Thoracic aorta (tissue), 2 donors: ENCODE measurements at regions not wholly inside any gene's neighbourhood (a gene's known extent, or its start where the extent isn't known, plus 50 kb on each side); places are given as distances from the start of the nearest gene placed in this dataset.
"Not testable (repeated sequence)": the region's sequence is repeated elsewhere in the genome, so short reads cannot be mapped to it uniquely, and the experiment has no call there.

ENCODE experiments used
- ATAC-seq: fragments of 150-250 bp; one replicate; pipeline ENCODE4 v1.8.0; 2017; ENCODE audit warnings: low read depth; ENCODE audit not compliant: insufficient number of reproducible peaks, low FRiP score
- DNase-seq: peaks from one replicate; pipeline ENCODE4 v3.0.0-alpha.2; 2020; ENCODE audit warnings: low spot score
- H3K27ac ChIP-seq, 2 donors: fragments of 200-600 bp; sonication (generic); 1 replicate in 1 of 2; 2 replicates in 1 of 2; pipeline ENCODE4 v1.5.1; 2016; ENCODE audit warnings: mild to moderate bottlenecking in 2 of 2, moderate library complexity in 2 of 2
- H3K27me3 ChIP-seq: fragments of 200-600 bp; sonication (generic); replicated peaks from 2 replicates; pipeline ENCODE4 v1.6.0; 2016; ENCODE audit warnings: mild to moderate bottlenecking; ENCODE audit not compliant: insufficient read depth
- H3K36me3 ChIP-seq: fragments of 200-600 bp; sonication (generic); one replicate; pipeline ENCODE4 v1.5.1; 2016
- H3K4me1 ChIP-seq, 2 donors: fragments of 200-600 bp; sonication (generic); 1 replicate in 1 of 2; 2 replicates in 1 of 2; pipeline versions ENCODE4 v1.5.1 to v1.6.0; 2016; ENCODE audit warnings: low read depth in 2 of 2, mild to moderate bottlenecking in 1 of 2; ENCODE audit not compliant: control insufficient read depth in 1 of 2
- H3K4me3 ChIP-seq: fragments of 200-600 bp; sonication (generic); 2 replicates; pipeline ENCODE4 v1.5.1; 2016; ENCODE audit warnings: mild to moderate bottlenecking
- H3K9me3 ChIP-seq: fragments of 200-600 bp; sonication (generic); 2 replicates; pipeline ENCODE4 v1.5.1; 2016
- TF ChIP-seq, protein P1 (sequence below): fragments of 200-600 bp; sonication (generic); IDR thresholded peaks from one replicate; pipeline ENCODE4 v1.5.1; 2019; ENCODE audit warnings: antibody characterized with exemption

DNA sequence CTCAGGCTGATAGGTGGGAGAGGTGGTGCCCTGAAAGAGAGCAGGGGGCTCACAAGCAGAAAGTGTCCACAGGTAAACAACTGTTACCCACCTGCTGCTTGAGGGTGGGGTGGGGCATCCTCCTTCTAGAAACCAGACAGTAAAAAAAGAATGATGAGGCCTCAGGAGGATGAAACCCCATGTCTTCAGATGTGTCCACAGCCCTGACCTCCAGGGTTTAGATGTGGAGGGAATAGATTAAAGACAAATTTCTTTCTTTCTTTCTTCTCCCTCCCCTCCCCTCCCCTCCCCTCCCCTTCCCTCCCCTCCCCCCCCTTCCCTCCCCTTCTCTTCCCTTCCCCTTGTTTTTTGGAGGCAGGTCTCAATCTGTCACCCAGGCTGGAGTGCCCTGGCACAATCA, 333.5 kb upstream of the NUPR2 start:
- TF ChIP-seq, protein P1, sequence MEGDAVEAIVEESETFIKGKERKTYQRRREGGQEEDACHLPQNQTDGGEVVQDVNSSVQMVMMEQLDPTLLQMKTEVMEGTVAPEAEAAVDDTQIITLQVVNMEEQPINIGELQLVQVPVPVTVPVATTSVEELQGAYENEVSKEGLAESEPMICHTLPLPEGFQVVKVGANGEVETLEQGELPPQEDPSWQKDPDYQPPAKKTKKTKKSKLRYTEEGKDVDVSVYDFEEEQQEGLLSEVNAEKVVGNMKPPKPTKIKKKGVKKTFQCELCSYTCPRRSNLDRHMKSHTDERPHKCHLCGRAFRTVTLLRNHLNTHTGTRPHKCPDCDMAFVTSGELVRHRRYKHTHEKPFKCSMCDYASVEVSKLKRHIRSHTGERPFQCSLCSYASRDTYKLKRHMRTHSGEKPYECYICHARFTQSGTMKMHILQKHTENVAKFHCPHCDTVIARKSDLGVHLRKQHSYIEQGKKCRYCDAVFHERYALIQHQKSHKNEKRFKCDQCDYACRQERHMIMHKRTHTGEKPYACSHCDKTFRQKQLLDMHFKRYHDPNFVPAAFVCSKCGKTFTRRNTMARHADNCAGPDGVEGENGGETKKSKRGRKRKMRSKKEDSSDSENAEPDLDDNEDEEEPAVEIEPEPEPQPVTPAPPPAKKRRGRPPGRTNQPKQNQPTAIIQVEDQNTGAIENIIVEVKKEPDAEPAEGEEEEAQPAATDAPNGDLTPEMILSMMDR, result no peak
- Histone ChIP-seq H3K4me1 (no peaks in the 10 kb centered on the region), H3K9me3 (peaks cover 24% of the 10 kb centered on the region), H3K36me3 (no peaks in the 10 kb centered on the region), H3K27ac (no peak overlapping the region), H3K4me3 (no peak overlapping the region), H3K27me3 (no peaks in the 10 kb centered on the region)
- DNase-seq, result no peak
- ATAC-seq, result no peak

DNA sequence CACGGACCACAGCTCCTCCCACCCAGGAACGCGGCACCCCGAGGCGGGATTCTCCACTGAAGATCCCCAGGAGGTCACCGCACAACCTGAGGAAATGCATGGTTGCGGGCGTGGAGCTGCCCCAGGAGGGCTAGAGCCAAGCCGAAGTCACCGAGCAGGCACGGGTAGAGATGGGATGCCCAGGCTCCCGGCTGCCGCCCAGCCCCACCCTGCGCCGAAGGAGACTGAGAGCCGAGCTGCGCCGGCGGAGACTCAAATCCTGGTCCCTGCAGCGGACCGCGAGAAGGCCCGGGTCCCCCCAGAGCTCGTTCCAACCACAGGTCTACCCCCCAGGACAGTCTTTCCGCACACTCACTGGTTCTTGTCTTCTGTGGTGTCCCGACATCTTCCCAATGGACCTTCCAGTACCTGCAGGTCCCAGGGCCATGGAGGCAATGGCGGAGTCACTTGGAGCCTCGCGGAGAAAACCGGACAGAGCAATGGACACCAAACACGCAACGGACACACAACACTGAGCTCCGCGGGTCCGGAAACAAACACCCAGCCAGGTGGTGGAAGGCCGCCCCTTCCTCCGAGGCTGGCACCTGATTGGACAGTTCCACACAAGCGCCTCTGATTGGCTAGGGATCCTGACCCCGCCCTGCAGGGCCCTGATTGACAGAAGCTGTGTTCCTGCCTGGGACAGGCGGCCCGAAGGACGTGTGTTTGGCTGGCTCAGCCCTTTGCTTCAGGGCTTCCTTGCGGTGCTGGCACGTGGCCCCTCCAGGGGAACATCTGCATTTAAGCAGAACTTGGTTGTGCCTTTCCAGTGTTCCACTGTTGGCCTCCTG, 331.9 kb upstream of the NUPR2 start:
- no peaks in the 10 kb centered on the region for H3K27me3 ChIP-seq
- H3K27ac ChIP-seq, result peak overlapping the region in 1 of 2 donors; percentile 12
- peaks cover 29% of the 10 kb centered on the region for H3K9me3 ChIP-seq
- H3K4me1 ChIP-seq, result no peaks in the 10 kb centered on the region
- DNase-seq (no peak), ATAC-seq (no peak)
- TF ChIP-seq, protein P1, result no peak
- no peaks in the 10 kb centered on the region for H3K36me3 ChIP-seq
- peak overlapping the region; percentile 43 for H3K4me3 ChIP-seq

DNA sequence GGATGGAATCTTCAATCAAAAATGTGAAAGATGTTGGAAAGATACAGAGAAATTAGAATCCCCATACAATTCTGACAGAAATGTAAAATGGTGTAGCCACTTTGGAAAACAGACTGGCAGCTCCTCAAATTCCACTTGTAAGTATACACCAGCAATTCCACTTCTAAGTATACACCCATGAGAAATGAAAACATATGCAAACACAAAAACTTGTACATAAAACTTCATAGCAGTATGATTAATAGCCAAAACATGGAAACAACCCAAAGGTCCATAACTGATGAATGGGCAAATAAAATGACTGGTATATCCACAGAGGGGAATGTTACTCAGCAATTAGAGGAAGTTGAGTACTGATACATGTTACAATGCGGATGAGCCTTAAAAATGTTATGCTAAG, 304.3 kb upstream of the NUPR2 start:
- not testable (repeated sequence) for H3K4me3 ChIP-seq, H3K4me1 ChIP-seq, H3K9me3 ChIP-seq, H3K36me3 ChIP-seq, DNase-seq, H3K27ac ChIP-seq, H3K27me3 ChIP-seq, ATAC-seq

DNA sequence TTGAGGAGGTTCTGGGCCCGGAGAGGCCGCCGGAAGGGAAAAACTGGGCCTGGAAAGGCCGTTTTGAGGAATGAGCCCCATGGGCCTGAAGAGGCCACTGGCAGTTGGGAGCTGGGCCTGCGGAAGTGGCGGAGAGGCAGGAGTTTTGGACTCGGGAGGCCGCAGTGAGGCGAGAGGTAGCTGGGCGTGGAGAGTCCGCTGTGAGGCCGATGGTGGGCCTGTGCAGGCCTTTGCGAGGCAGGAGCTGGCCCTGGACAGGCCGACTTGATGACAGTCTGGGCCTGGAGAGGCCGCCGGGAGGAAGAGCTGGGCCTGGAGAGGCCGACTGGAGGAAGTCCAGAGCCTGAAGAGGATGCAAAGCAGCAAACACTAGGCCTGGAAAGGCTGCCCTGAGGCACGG, 259.0 kb upstream of the NUPR2 start:
- H3K4me1 ChIP-seq, result no peaks in the 10 kb centered on the region
- no peaks in the 10 kb centered on the region for H3K27me3 ChIP-seq
- no peak for DNase-seq
- no peak overlapping the region for H3K4me3 ChIP-seq
- no peak for ATAC-seq
- TF ChIP-seq, protein P1, result no peak
- H3K36me3 ChIP-seq, result no peaks in the 10 kb centered on the region
- no peak overlapping the region for H3K27ac ChIP-seq
- H3K9me3 ChIP-seq, result peaks cover 8% of the 10 kb centered on the region

DNA sequence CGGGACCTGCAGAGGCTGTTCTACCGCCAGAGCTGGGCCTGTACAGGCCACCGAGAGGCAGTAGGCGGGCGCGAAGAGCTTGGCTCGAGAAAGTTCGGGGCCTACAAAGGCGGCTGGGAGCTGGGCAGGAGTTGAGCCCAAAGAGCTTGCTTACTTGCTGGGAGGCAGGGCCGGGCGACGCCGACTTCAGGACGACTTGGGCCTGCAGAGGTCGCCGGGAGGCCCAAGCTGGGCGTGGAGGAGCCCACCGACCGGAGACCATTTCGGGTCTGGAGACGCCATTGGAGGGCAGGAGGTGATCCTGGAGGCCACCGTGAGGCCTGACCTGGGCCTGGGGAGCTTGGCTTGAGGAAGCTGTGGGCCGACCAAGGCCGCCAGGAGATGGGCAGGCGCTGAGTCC, 258.4 kb upstream of the NUPR2 start:
- H3K9me3 ChIP-seq, ATAC-seq, H3K27me3 ChIP-seq, H3K4me3 ChIP-seq, H3K36me3 ChIP-seq, H3K27ac ChIP-seq, H3K4me1 ChIP-seq, DNase-seq: not testable (repeated sequence)

DNA sequence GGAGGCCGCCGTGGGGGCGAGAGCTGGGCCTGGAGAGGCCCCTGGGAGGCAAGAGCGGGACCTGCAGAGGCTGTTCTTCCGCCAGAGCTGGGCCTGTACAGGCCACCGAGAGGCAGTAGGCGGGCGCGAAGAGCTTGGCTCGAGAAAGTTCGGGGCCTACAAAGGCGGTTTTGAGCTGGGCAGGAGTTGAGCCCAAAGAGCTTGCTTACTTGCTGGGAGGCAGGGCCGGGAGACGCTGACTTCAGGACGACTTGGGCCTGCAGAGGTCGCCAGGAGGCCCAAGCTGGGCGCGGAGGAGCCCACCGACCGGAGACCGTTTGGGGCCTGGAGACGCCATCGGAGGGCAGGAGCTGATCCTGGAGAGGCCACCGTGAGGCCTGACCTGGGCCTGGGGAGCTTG, 257.1 kb upstream of the NUPR2 start:
- not testable (repeated sequence) for H3K36me3 ChIP-seq, H3K27me3 ChIP-seq, H3K9me3 ChIP-seq, H3K4me3 ChIP-seq, H3K27ac ChIP-seq, ATAC-seq, H3K4me1 ChIP-seq
- peak; percentile 74 for DNase-seq

DNA sequence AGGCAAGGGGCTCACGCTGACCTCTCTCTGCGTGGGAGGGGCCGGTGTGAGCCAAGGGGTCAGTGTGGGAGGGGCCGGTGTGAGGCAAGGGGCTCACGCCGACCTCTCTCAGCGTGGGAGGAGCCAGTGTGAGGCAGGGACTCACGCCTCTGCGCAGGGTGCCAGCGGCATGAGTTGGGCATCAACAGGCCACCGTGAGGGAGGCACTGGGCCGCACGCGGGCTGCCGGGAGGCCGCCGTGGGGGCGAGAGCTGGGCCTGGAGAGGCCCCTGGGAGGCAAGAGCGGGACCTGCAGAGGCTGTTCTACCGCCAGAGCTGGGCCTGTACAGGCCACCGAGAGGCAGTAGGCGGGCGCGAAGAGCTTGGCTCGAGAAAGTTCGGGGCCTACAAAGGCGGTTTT, 255.6 kb upstream of the NUPR2 start:
- not testable (repeated sequence) for DNase-seq, H3K9me3 ChIP-seq, H3K36me3 ChIP-seq, H3K4me3 ChIP-seq, H3K27me3 ChIP-seq, H3K4me1 ChIP-seq, H3K27ac ChIP-seq, ATAC-seq

DNA sequence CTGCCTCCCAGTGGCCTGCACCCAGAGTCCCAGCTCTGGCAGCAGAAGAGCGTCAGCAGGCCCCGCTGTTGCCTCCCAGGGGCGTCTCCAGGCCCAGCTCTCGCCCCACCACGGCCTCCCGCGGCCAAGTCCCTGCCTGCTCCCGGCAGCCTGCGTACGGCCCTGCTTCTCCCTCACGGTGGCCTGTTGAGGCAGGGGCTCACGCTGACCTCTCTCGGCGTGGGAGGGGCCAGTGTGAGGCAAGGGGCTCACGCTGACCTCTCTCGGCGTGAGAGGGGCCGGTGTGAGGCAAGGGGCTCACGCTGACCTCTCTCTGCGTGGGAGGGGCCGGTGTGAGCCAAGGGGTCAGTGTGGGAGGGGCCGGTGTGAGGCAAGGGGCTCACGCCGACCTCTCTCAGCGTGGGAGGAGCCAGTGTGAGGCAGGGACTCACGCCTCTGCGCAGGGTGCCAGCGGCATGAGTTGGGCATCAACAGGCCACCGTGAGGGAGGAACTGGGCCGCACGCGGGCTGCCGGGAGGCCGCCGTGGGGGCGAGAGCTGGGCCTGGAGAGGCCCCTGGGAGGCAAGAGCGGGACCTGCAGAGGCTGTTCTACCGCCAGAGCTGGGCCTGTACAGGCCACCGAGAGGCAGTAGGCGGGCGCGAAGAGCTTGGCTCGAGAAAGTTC, 254.1 kb upstream of the NUPR2 start:
- not testable (repeated sequence) for H3K4me1 ChIP-seq, H3K27ac ChIP-seq, ATAC-seq, H3K36me3 ChIP-seq, H3K9me3 ChIP-seq, DNase-seq, H3K4me3 ChIP-seq, H3K27me3 ChIP-seq

DNA sequence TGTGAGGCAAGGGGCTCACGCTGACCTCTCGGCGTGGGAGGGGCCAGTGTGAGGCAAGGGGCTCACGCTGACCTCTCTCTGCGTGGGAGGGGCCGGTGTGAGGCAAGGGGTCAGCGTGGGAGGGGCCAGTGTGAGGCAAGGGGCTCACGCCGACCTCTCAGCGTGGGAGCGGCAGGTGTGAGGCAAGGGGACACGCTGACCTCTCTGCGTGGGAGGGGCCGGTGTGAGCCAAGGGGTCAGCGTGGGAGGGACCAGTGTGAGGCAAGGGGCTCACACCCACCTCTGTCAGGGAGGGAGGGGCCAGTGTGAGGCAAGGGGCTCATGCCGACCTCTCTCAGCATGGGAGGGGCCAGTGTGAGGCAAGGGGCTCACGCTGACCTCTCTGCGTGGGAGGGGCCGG, 251.7 kb upstream of the NUPR2 start:
- not testable (repeated sequence) for H3K4me1 ChIP-seq, H3K27ac ChIP-seq, H3K4me3 ChIP-seq, ATAC-seq, H3K9me3 ChIP-seq, H3K27me3 ChIP-seq, DNase-seq, H3K36me3 ChIP-seq

DNA sequence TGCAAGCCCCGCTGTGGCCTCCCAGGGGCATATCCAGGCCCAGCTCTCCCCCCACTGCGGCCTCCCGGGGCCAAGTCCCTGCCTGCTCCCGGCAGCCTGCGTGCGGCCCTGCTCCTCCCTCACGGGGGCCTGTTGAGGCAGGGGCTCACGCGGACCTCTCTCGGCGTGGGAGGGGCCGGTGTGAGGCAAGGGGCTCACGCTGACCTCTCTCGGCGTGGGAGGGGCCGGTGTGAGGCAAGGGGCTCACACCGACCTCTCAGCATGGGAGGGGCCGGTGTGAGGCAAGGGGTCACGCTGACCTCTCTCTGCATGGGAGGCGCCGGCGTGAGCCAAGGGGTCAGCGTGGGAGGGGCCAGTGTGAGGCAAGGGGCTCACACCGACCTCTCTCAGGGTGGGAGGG, 251.2 kb upstream of the NUPR2 start:
- not testable (repeated sequence) for H3K4me1 ChIP-seq, DNase-seq, H3K4me3 ChIP-seq, H3K36me3 ChIP-seq, H3K9me3 ChIP-seq, ATAC-seq, H3K27ac ChIP-seq, H3K27me3 ChIP-seq
